ENCODE measurements at regions not wholly inside any gene's neighbourhood (a gene's known extent, or its start where the extent isn't known, plus 50 kb on each side); places are given as distances from the start of the nearest gene placed in this dataset.

- Histone ChIP-seq H3K4me1 (ENCODE audit: insufficient read depth, low read length, poor library complexity, severe bottlenecking) (no peaks in the 10 kb centered on the region), H3K36me3 (ENCODE audit: insufficient read depth, low read length) (no peaks in the 10 kb centered on the region), H4K20me1 (ENCODE audit: insufficient read depth, low read length) (no peaks in the 10 kb centered on the region), H3K4me2 (ENCODE audit: low read length) (no peak overlapping the region), H3K79me2 (ENCODE audit: insufficient read depth, low read depth, low read length) (no peaks in the 10 kb centered on the region), H2AFZ (ENCODE audit: low read length) (no peak overlapping the region), H3K9me3 (ENCODE audit: low read length) (peaks cover 31% of the 10 kb centered on the region), H3K9me2 (ENCODE audit: insufficient read depth, low read length) (no peaks in the 10 kb centered on the region), H3K27ac (ENCODE audit: low read depth, low read length, poor library complexity, severe bottlenecking) (no peak overlapping the region), H3K4me3 (ENCODE audit: low read depth, low read length, poor library complexity, severe bottlenecking) (no peak overlapping the region)
- BruUV-seq (replicated peaks), result no TSS peak
- DNase-seq (ENCODE audit: low spot score), result no peak
- no peak for TF ChIP-seq CTCF (conservative IDR thresholded peaks at IDR 0.05; ENCODE audit: low read length)
- intact Hi-C loops (cut with micrococcal nuclease; ENCODE audit: unreplicated experiment), result no loop called here
- POLR2A ChIA-PET, result no interaction called here
- CTCF ChIA-PET (ENCODE audit: unreplicated experiment), result no interaction called here
Measured at GRCh38 chr14:101207897-101208296, 304.4 kb upstream of the RTL1 start.

- Histone ChIP-seq H3K9me3 (ENCODE audit: low read length) (peaks cover 31% of the 10 kb centered on the region), H3K27ac (ENCODE audit: low read depth, low read length, poor library complexity, severe bottlenecking) (no peak overlapping the region), H3K4me3 (ENCODE audit: low read depth, low read length, poor library complexity, severe bottlenecking) (no peak overlapping the region), H4K20me1 (ENCODE audit: insufficient read depth, low read length) (no peaks in the 10 kb centered on the region), H3K4me1 (ENCODE audit: insufficient read depth, low read length, poor library complexity, severe bottlenecking) (no peaks in the 10 kb centered on the region), H3K4me2 (ENCODE audit: low read length) (no peak overlapping the region), H3K36me3 (ENCODE audit: insufficient read depth, low read length) (no peaks in the 10 kb centered on the region), H3K9me2 (ENCODE audit: insufficient read depth, low read length) (no peaks in the 10 kb centered on the region), H3K79me2 (ENCODE audit: insufficient read depth, low read depth, low read length) (no peaks in the 10 kb centered on the region), H2AFZ (ENCODE audit: low read length) (no peak overlapping the region)
- TF ChIP-seq EZH2phosphoT487 (IDR thresholded peaks at IDR 0.05; ENCODE audit: borderline replicate concordance, low read depth, low read length), result no peak
- TF ChIP-seq CTCF (conservative IDR thresholded peaks at IDR 0.05; ENCODE audit: low read length), result no peak
- no TSS peak for BruUV-seq (replicated peaks)
- DNase-seq (ENCODE audit: low spot score), result no peak
- intact Hi-C loops (cut with micrococcal nuclease; ENCODE audit: unreplicated experiment), result no loop called here
- ChIA-PET POLR2A (no interaction called here), CTCF (ENCODE audit: unreplicated experiment) (no interaction called here)
Measured at GRCh38 chr14:101209594-101209993, 306.1 kb upstream of the RTL1 start.

- no peak overlapping the region for H3K4me2 ChIP-seq (ENCODE audit: low read length)
- DNase-seq (ENCODE audit: low spot score), result no peak
- BruUV-seq (replicated peaks), result no TSS peak
- no peaks in the 10 kb centered on the region for H3K79me2 ChIP-seq (ENCODE audit: insufficient read depth, low read depth, low read length)
- no peaks in the 10 kb centered on the region for H3K9me2 ChIP-seq (ENCODE audit: insufficient read depth, low read length)
- intact Hi-C loops (cut with micrococcal nuclease; ENCODE audit: unreplicated experiment), result no loop called here
- H3K27ac ChIP-seq (ENCODE audit: low read depth, low read length, poor library complexity, severe bottlenecking), result no peak overlapping the region
- TF ChIP-seq CTCF (conservative IDR thresholded peaks at IDR 0.05; ENCODE audit: low read length) (no peak), EZH2phosphoT487 (IDR thresholded peaks at IDR 0.05; ENCODE audit: borderline replicate concordance, low read depth, low read length) (no peak)
- POLR2A ChIA-PET, result no interaction called here
- H3K4me1 ChIP-seq (ENCODE audit: insufficient read depth, low read length, poor library complexity, severe bottlenecking), result no peaks in the 10 kb centered on the region
- no peak overlapping the region for H3K4me3 ChIP-seq (ENCODE audit: low read depth, low read length, poor library complexity, severe bottlenecking)
- no peaks in the 10 kb centered on the region for H3K36me3 ChIP-seq (ENCODE audit: insufficient read depth, low read length)
- peaks cover 6% of the 10 kb centered on the region; the same call in 1 of the 2 replicates for H3K9me3 ChIP-seq (ENCODE audit: low read length)
- CTCF ChIA-PET (ENCODE audit: unreplicated experiment), result no interaction called here
- H2AFZ ChIP-seq (ENCODE audit: low read length), result no peak overlapping the region
- H4K20me1 ChIP-seq (ENCODE audit: insufficient read depth, low read length), result no peaks in the 10 kb centered on the region
Measured at GRCh38 chr14:101215266-101215665, 311.7 kb upstream of the RTL1 start.

Measured in OCI-LY7 (cell line).